OCI-LY3 (cell line): ENCODE measurements at regions not wholly inside any gene's neighbourhood (a gene's known extent, or its start where the extent isn't known, plus 50 kb on each side); places are given as distances from the start of the nearest gene placed in this dataset.
"Not testable (repeated sequence)": the region's sequence is repeated elsewhere in the genome, so short reads cannot be mapped to it uniquely, and the experiment has no call there.

ENCODE experiments used
- H2AFZ ChIP-seq: fragments of 200-600, 300-600 bp; shearing (Covaris generic); 2 replicates; pipeline ENCODE4 v1.6.0; 2014; ENCODE audit warnings: antibody characterized with exemption, low read depth, low read length
- H3K27ac ChIP-seq: fragments of 200-600, 300-600 bp; sonication (generic); 2 replicates; pipeline ENCODE4 v1.5.1; 2014; ENCODE audit warnings: mild to moderate bottlenecking, low read length, moderate library complexity, mixed read lengths
- H3K27me3 ChIP-seq: fragments of 200-600, 300-600 bp; sonication (generic); 2 replicates; pipeline ENCODE4 v1.6.1; 2014; ENCODE audit warnings: low read depth, low read length, mixed read lengths
- H3K36me3 ChIP-seq: fragments of 200-600, 300-600 bp; sonication (generic); replicated peaks from 2 replicates; pipeline ENCODE3; 2014; ENCODE audit warnings: low read depth, low read length, mixed read lengths
- H3K4me1 ChIP-seq: fragments of 300-600, 200-600 bp; sonication (generic); 2 replicates; pipeline ENCODE4 v1.6.1; 2014; ENCODE audit warnings: low read length, mixed read lengths
- H3K4me2 ChIP-seq: fragments of 200-600, 300-600 bp; sonication (generic); 2 replicates; pipeline ENCODE4 v1.6.1; 2014; ENCODE audit warnings: low read length, mixed read lengths
- H3K4me3 ChIP-seq: fragments of 300-600, 200-600 bp; sonication (generic); 2 replicates; pipeline ENCODE4 v1.5.1; 2014; ENCODE audit warnings: antibody characterized with exemption, mild to moderate bottlenecking, low read length, moderate library complexity
- H3K79me2 ChIP-seq: fragments of 300-600, 200-600 bp; shearing (Covaris generic); 2 replicates; pipeline ENCODE4 v1.6.1; 2014; ENCODE audit warnings: mild to moderate bottlenecking, low read length, mixed read lengths
- H3K9ac ChIP-seq: fragments of 300-600, 200-600 bp; shearing (Covaris generic); 2 replicates; pipeline ENCODE4 v1.6.0; 2014; ENCODE audit warnings: mild to moderate bottlenecking, low read length, moderate library complexity
- H3K9me3 ChIP-seq: fragments of 200-600, 300-600 bp; shearing (Covaris generic); 2 replicates; pipeline ENCODE4 v1.6.1; 2014; ENCODE audit warnings: low read length, mixed read lengths; ENCODE audit not compliant: insufficient read depth
- H4K20me1 ChIP-seq: fragments of 200-600, 300-600 bp; sonication (generic); 2 replicates; pipeline ENCODE4 v1.6.1; 2016; ENCODE audit warnings: low read length, mixed read lengths; ENCODE audit not compliant: insufficient read depth
- CTCF ChIP-seq: fragments of 200-600, 300-600 bp; sonication (generic); IDR thresholded peaks from 2 replicates; pipeline ENCODE4 v1.5.1; 2014; ENCODE audit warnings: antibody characterized with exemption, low read length, low read depth
- EZH2phosphoT487 ChIP-seq: fragments of 200-600 bp; shearing (Covaris generic); IDR thresholded peaks from 2 replicates; pipeline ENCODE4 v1.6.1; 2018; ENCODE audit warnings: antibody characterized with exemption, mixed run types, low read depth

- no peak overlapping the region for H3K4me2 ChIP-seq
- TF ChIP-seq EZH2phosphoT487 (no peak), CTCF (no peak)
- no peak overlapping the region for H2AFZ ChIP-seq
- H3K9ac ChIP-seq: no peak overlapping the region
- H3K27ac ChIP-seq: no peak overlapping the region
- no peaks in the 10 kb centered on the region for H3K36me3 ChIP-seq
- no peak overlapping the region for H3K4me3 ChIP-seq
- H3K4me1 ChIP-seq: no peaks in the 10 kb centered on the region
- no peaks in the 10 kb centered on the region for H4K20me1 ChIP-seq
- no peaks in the 10 kb centered on the region for H3K9me3 ChIP-seq
- no peaks in the 10 kb centered on the region for H3K27me3 ChIP-seq
- no peaks in the 10 kb centered on the region for H3K79me2 ChIP-seq
These were observed 201.3 kb downstream of the ALG10 start for GRCh38 chr12:34223640-34224039.

GRCh38 chr12:34226044-34226443, 203.7 kb downstream of the ALG10 start:
- not testable (repeated sequence) for H2AFZ ChIP-seq, H3K9me3 ChIP-seq, H3K27me3 ChIP-seq, H3K4me1 ChIP-seq, H3K36me3 ChIP-seq, H3K4me2 ChIP-seq, H4K20me1 ChIP-seq, H3K79me2 ChIP-seq, H3K4me3 ChIP-seq, H3K27ac ChIP-seq, H3K9ac ChIP-seq

- not testable (repeated sequence) for H3K4me1 ChIP-seq, H3K79me2 ChIP-seq, H3K9ac ChIP-seq, H3K4me2 ChIP-seq, H3K27me3 ChIP-seq, H3K36me3 ChIP-seq, H4K20me1 ChIP-seq, H2AFZ ChIP-seq, H3K4me3 ChIP-seq, H3K9me3 ChIP-seq, H3K27ac ChIP-seq
These were observed 205.8 kb downstream of the ALG10 start for GRCh38 chr12:34228046-34228445.

- H3K9me3 ChIP-seq: not testable (repeated sequence)
These were observed 206.7 kb downstream of the ALG10 start for GRCh38 chr12:34229033-34229432.

GRCh38 chr12:34233618-34234017, 211.3 kb downstream of the ALG10 start:
- Histone ChIP-seq H3K4me3 (no peak overlapping the region), H3K27ac (no peak overlapping the region), H3K4me1 (no peaks in the 10 kb centered on the region), H2AFZ (no peak overlapping the region), H3K9ac (no peak overlapping the region), H4K20me1 (no peaks in the 10 kb centered on the region), H3K79me2 (no peaks in the 10 kb centered on the region), H3K4me2 (no peak overlapping the region), H3K27me3 (no peaks in the 10 kb centered on the region), H3K9me3 (no peaks in the 10 kb centered on the region), H3K36me3 (no peaks in the 10 kb centered on the region)
- TF ChIP-seq CTCF: no peak
- TF ChIP-seq EZH2phosphoT487: no peak

More at GRCh38 chr12:34229033-34229432, 206.7 kb downstream of the ALG10 start:
- H3K9ac ChIP-seq, H3K4me2 ChIP-seq, H3K27me3 ChIP-seq, H3K4me1 ChIP-seq, H2AFZ ChIP-seq, H3K36me3 ChIP-seq, H4K20me1 ChIP-seq, H3K4me3 ChIP-seq, H3K79me2 ChIP-seq, H3K27ac ChIP-seq: not testable (repeated sequence)

- Histone ChIP-seq H3K4me1 (no peaks in the 10 kb centered on the region), H3K36me3 (no peaks in the 10 kb centered on the region), H2AFZ (no peak overlapping the region), H3K9ac (no peak overlapping the region), H3K27ac (no peak overlapping the region), H3K79me2 (no peaks in the 10 kb centered on the region), H4K20me1 (no peaks in the 10 kb centered on the region), H3K4me2 (no peak overlapping the region), H3K27me3 (no peaks in the 10 kb centered on the region), H3K4me3 (no peak overlapping the region), H3K9me3 (no peaks in the 10 kb centered on the region)
- TF ChIP-seq CTCF (no peak), EZH2phosphoT487 (no peak)
These were observed 213.8 kb downstream of the ALG10 start for GRCh38 chr12:34236073-34236472.
